Chondrocyte (in vitro differentiated cells): ENCODE measurements at regions not wholly inside any gene's neighbourhood (a gene's known extent, or its start where the extent isn't known, plus 50 kb on each side); places are given as distances from the start of the nearest gene placed in this dataset.

Experiments used
- DNase-seq: peaks from one replicate; pipeline ENCODE4 v3.0.0; 2021; ENCODE audit warnings: mixed read lengths, low spot score
- H3K27ac Mint-ChIP-seq: one replicate; pipeline ENCODE4 v1.8.0; 2021; ENCODE audit warnings: mild to moderate bottlenecking, moderate library complexity, mixed read lengths; ENCODE audit not compliant: unreplicated experiment
- H3K27me3 Mint-ChIP-seq: 2 replicates; pipeline ENCODE4 v1.8.0; 2021; ENCODE audit warnings: low read depth, mixed read lengths
- H3K36me3 Mint-ChIP-seq: 2 replicates; pipeline ENCODE4 v1.8.0; 2021; ENCODE audit warnings: low read depth, mixed read lengths
- H3K4me1 Mint-ChIP-seq: 2 replicates; pipeline ENCODE4 v1.8.0; 2021; ENCODE audit warnings: low read depth, mild to moderate bottlenecking, mixed read lengths
- H3K4me3 Mint-ChIP-seq: one replicate; pipeline ENCODE4 v1.8.0; 2021; ENCODE audit warnings: mild to moderate bottlenecking, moderate library complexity, mixed read lengths; ENCODE audit not compliant: unreplicated experiment
- H3K9me3 Mint-ChIP-seq: 2 replicates; pipeline ENCODE4 v1.8.0; 2021; ENCODE audit warnings: low read depth, mixed read lengths
- TF ChIP-seq, protein P1 (sequence below): fragments of 200-600 bp; sonication (generic); IDR thresholded peaks from 2 replicates; pipeline ENCODE4 v1.5.0; 2021; ENCODE audit warnings: antibody characterized with exemption, mild to moderate bottlenecking, moderate library complexity

DNA sequence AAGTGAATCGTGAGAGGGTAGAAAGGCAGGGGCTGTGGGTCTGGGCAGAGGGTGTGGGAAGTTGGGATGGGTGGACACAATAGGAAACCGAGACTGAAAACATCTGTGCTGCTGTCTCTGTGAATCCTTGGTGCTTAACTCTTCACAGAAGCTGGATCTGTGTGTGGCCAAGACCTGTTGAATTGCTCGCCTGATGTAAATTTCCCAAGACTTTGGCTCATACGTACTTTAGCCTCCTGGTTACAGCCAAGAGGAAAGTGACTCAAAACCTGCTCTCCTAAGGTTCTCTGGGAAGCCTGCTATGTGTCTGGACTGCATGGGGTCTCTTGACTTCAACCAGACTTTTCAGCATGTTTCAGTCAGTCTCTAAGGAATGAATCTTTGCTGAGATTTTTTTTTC lies 270.3 kb downstream of the RWDD3 start:
- no peak for DNase-seq
- TF ChIP-seq, protein P1, sequence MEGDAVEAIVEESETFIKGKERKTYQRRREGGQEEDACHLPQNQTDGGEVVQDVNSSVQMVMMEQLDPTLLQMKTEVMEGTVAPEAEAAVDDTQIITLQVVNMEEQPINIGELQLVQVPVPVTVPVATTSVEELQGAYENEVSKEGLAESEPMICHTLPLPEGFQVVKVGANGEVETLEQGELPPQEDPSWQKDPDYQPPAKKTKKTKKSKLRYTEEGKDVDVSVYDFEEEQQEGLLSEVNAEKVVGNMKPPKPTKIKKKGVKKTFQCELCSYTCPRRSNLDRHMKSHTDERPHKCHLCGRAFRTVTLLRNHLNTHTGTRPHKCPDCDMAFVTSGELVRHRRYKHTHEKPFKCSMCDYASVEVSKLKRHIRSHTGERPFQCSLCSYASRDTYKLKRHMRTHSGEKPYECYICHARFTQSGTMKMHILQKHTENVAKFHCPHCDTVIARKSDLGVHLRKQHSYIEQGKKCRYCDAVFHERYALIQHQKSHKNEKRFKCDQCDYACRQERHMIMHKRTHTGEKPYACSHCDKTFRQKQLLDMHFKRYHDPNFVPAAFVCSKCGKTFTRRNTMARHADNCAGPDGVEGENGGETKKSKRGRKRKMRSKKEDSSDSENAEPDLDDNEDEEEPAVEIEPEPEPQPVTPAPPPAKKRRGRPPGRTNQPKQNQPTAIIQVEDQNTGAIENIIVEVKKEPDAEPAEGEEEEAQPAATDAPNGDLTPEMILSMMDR: no peak
- peaks cover 14% of the 10 kb centered on the region for H3K27me3 Mint-ChIP-seq
- H3K4me3 Mint-ChIP-seq: no peak overlapping the region
- H3K4me1 Mint-ChIP-seq: no peaks in the 10 kb centered on the region
- H3K9me3 Mint-ChIP-seq: no peaks in the 10 kb centered on the region
- no peaks in the 10 kb centered on the region for H3K36me3 Mint-ChIP-seq
- H3K27ac Mint-ChIP-seq: no peak overlapping the region

DNA sequence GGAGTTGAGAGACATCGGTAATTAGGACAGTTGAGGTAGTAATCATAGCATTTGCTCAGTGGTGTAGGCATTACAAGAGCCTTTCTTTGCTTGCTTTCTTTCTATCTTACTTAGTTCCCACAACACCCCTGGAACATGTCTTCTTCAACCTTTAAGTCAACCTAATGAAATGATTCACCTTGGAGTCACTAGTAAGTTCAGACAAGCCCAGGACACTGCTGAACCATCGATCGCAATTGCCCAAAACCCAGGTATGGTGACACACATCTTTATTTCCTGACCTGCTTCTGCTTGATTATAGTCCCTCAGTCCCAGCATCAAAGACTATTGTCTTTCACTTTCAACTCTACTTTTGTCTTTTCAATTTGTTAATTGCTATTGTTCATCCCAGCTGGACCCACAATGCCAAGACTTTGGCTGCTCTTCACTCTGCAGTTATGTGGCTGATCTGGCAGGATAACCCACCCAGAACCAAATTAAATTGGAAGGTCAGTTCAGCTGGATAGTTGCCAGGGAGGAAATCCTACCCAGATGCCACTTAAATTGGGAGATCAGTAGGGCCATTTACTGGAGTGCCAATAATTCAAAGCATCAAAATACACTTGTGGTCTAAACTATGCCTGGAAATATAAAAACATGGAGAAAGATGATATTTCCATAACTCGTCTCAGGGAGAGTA lies 272.9 kb downstream of the RWDD3 start:
- no peaks in the 10 kb centered on the region for H3K36me3 Mint-ChIP-seq
- no peak overlapping the region for H3K27ac Mint-ChIP-seq
- peaks cover 18% of the 10 kb centered on the region for H3K27me3 Mint-ChIP-seq
- no peak for DNase-seq
- no peaks in the 10 kb centered on the region for H3K9me3 Mint-ChIP-seq
- no peaks in the 10 kb centered on the region for H3K4me1 Mint-ChIP-seq
- TF ChIP-seq, protein P1: no peak
- no peak overlapping the region for H3K4me3 Mint-ChIP-seq

DNA sequence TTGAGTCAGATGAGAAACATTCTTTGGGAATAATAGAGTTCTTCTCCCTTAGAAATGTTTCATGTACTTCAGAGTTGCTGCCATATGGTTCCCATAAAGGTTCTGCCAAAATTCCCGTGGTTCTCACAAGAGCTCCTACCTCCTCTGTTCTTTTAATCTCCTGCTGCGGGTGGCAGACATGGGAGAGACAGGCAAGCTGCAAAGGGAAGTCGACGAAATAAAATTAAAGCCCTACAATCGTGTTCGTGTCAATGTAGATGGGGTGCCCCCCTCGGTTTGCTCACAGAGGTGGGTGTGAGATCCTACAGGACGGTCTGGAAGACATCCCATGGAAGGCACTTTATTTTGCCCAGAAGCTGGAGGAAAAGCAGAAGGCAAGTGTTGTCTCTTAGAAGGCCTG lies 276.0 kb downstream of the RWDD3 start:
- Mint-ChIP-seq H3K27me3 (peaks cover 14% of the 10 kb centered on the region), H3K27ac (no peak overlapping the region), H3K4me1 (no peaks in the 10 kb centered on the region)

DNA sequence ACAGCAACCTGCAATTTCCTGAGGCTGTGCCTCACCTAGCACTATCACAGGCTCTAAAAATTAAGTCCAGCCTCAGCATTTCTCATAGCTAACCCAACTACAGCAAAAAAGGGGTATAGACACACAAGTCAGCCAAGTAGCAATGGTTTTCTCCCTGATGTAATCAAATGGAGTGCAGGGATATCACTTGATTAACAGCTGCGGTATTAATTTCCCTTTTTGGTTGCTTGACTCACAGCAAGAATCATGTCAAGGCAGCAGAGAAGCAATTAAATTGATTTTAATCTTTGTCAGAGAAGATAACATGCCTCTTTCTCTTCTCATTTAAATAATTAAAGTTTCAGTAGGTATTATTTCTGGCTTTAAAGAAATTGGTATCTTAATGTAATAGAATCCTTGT lies 278.9 kb downstream of the RWDD3 start:
- H3K27ac Mint-ChIP-seq: no peak overlapping the region
- H3K27me3 Mint-ChIP-seq: peaks cover 16% of the 10 kb centered on the region
- peaks cover 8% of the 10 kb centered on the region for H3K9me3 Mint-ChIP-seq
- no peaks in the 10 kb centered on the region for H3K36me3 Mint-ChIP-seq
- TF ChIP-seq, protein P1: no peak
- DNase-seq: no peak
- H3K4me3 Mint-ChIP-seq: no peak overlapping the region
- H3K4me1 Mint-ChIP-seq: no peaks in the 10 kb centered on the region

More for the DNA sequence above, 276.0 kb downstream of the RWDD3 start:
- no peak for DNase-seq
- TF ChIP-seq, protein P1: no peak
- Mint-ChIP-seq H3K36me3 (no peaks in the 10 kb centered on the region), H3K9me3 (no peaks in the 10 kb centered on the region), H3K4me3 (no peak overlapping the region)

DNA sequence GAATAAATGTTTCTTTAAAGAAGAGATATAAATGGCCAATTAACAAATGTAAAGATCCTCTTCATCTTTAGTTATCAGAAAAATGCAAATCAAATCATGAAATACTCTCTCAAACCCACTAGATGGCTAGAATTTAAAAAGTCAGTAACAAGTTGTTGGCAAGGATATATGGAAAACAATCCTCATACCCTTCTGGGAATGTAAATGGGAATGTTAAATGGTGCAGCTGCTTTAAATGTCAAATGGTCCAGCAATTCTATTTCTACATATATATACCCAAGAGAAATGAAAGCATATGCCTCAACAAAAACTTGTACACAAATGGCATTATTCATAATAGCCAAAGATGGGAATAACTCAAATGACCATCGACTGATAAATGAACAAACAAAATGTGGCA lies 283.5 kb downstream of the RWDD3 start:
- TF ChIP-seq, protein P1: no peak
- H3K4me3 Mint-ChIP-seq: no peak overlapping the region
- H3K9me3 Mint-ChIP-seq: peaks cover 12% of the 10 kb centered on the region
- H3K27ac Mint-ChIP-seq: no peak overlapping the region
- H3K27me3 Mint-ChIP-seq: peaks cover 6% of the 10 kb centered on the region
- H3K36me3 Mint-ChIP-seq: no peaks in the 10 kb centered on the region
- DNase-seq: no peak
- no peaks in the 10 kb centered on the region for H3K4me1 Mint-ChIP-seq
